Fibroblast of lung (primary cell): ENCODE measurements at regions not wholly inside any gene's neighbourhood (a gene's known extent, or its start where the extent isn't known, plus 50 kb on each side); places are given as distances from the start of the nearest gene placed in this dataset.

ENCODE experiments used
- DNase-seq, 2 donors: peaks; one replicate each; pipeline versions ENCODE4 v3.0.0 to v3.0.0-alpha.2; 2010; ENCODE audit warnings: low read depth in 2 of 2
- H2AFZ ChIP-seq: 2 replicates; pipeline ENCODE4 v1.5.1; 2012; ENCODE audit warnings: low read length, control low read depth, inconsistent platforms
- H3K27ac ChIP-seq: 2 replicates; pipeline ENCODE4 v1.5.1; 2011; ENCODE audit warnings: low read length, control low read depth; ENCODE audit not compliant: insufficient read depth
- H3K27me3 ChIP-seq: 2 replicates; pipeline ENCODE4 v1.5.1; 2011; ENCODE audit warnings: mild to moderate bottlenecking, low read length; ENCODE audit not compliant: control insufficient read depth, insufficient read depth
- H3K36me3 ChIP-seq: 2 replicates; pipeline ENCODE4 v1.5.1; 2011; ENCODE audit warnings: low read length; ENCODE audit not compliant: control insufficient read depth, insufficient read depth
- H3K4me1 ChIP-seq: 2 replicates; pipeline ENCODE4 v1.5.1; 2011; ENCODE audit warnings: low read length; ENCODE audit not compliant: control insufficient read depth, insufficient read depth; ENCODE audit errors: extremely low read depth
- H3K4me2 ChIP-seq: 2 replicates; pipeline ENCODE4 v1.5.1; 2011; ENCODE audit warnings: low read length, control low read depth; ENCODE audit not compliant: insufficient read depth; ENCODE audit errors: extremely low read depth
- H3K4me3 ChIP-seq, 4 experiments: fragments of 200-600 bp in 1 of 4; sonication (generic) in 1 of 4; replicated peaks in 1 of 4; 2 replicates each; pipeline ENCODE4 v1.5.1; 2011 to 2016; ENCODE audit warnings: low read length in 4 of 4, low read depth in 3 of 4, mild to moderate bottlenecking in 3 of 4, control low read depth in 2 of 4, inconsistent platforms in 1 of 4, mixed read lengths in 1 of 4; ENCODE audit not compliant: insufficient read depth in 1 of 4; ENCODE audit errors: control extremely low read depth in 1 of 4
- H3K79me2 ChIP-seq: 2 replicates; pipeline ENCODE4 v1.5.1; 2012; ENCODE audit warnings: mild to moderate bottlenecking, low read length, inconsistent platforms; ENCODE audit not compliant: control insufficient read depth, insufficient read depth
- H3K9ac ChIP-seq: 2 replicates; pipeline ENCODE4 v1.5.1; 2011; ENCODE audit warnings: mild to moderate bottlenecking, low read length, control low read depth; ENCODE audit not compliant: insufficient read depth
- H3K9me3 ChIP-seq: 2 replicates; pipeline ENCODE4 v1.5.1; 2012; ENCODE audit warnings: low read depth, low read length; ENCODE audit not compliant: control insufficient read depth, insufficient read depth
- H4K20me1 ChIP-seq: 2 replicates; pipeline ENCODE4 v1.5.1; 2011; ENCODE audit warnings: low read length; ENCODE audit not compliant: control insufficient read depth, insufficient read depth; ENCODE audit errors: extremely low read depth
- CTCF ChIP-seq, 2 donors: IDR thresholded peaks in 1 of 2; conservative IDR thresholded peaks in 1 of 2; 1 replicate in 1 of 2; 2 replicates in 1 of 2; pipeline ENCODE4 v1.5.1; 2011 to 2012; ENCODE audit warnings: low read length in 2 of 2, control low read depth in 1 of 2, inconsistent platforms in 1 of 2, low read depth in 1 of 2, mild to moderate bottlenecking in 1 of 2
- EZH2 ChIP-seq: IDR thresholded peaks from 2 replicates; pipeline ENCODE4 v1.5.1; 2012; ENCODE audit warnings: low read length, control low read depth, mild to moderate bottlenecking; ENCODE audit errors: missing control alignments

DNA sequence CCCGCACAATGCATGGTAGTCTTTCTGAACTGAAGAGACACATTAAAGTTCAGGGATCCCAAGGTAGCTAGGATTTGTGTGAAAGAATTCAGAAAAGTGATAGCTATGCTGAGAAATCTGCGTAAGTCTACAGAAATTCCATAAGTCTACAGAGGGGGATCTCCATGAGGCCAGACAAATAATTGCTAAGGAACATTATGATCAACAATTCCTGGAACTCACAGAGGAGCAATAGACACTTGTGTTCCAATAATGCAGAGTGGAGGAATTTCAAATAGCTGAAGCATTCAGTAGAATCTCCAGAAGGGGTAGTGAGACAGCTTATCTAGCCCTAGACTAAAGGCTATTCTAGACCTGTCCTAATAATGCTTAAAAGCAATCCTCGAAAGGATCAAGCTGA lies 315.7 kb upstream of the ECI2 start:
- Histone ChIP-seq H3K27me3 (no peaks in the 10 kb centered on the region), H3K79me2 (no peaks in the 10 kb centered on the region), H3K4me2 (no peak overlapping the region), H3K27ac (no peak overlapping the region), H3K4me1 (peaks cover 8% of the 10 kb centered on the region), H3K4me3 (no peak overlapping the region), H3K9ac (no peak overlapping the region), H3K36me3 (no peaks in the 10 kb centered on the region), H4K20me1 (no peaks in the 10 kb centered on the region), H2AFZ (no peak overlapping the region), H3K9me3 (no peaks in the 10 kb centered on the region)
- no peak for TF ChIP-seq CTCF (conservative IDR thresholded peaks at IDR 0.05 in 1 of 2, IDR thresholded peaks at IDR 0.05 in 1 of 2; ENCODE audit: low read depth in 1 of 2, low read length in 2 of 2)
- TF ChIP-seq EZH2 = no peak
- DNase-seq = no peak

DNA sequence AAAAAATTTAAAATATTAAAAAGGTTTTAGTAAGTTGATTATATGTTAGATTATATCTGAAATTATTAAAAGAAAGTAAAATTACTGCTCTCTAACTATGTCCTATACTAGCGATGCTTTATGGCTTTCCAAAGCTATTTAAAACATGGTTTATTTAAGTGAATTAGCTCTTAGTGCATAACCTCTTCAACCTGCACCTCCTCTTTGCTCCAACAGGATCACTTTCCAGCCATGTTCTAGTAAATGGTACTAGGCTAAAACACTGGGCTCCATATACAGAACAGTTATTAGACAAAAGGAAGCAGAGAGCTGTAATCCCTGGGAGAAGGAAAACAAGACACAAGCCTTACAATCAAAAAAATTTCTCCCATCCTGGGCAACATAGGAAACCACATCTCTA lies 314.9 kb upstream of the ECI2 start:
- Histone ChIP-seq H3K4me3 (no peak overlapping the region), H3K4me2 (no peak overlapping the region), H3K4me1 (peaks cover 8% of the 10 kb centered on the region), H3K36me3 (no peaks in the 10 kb centered on the region), H3K9ac (no peak overlapping the region), H3K27ac (no peak overlapping the region), H3K79me2 (no peaks in the 10 kb centered on the region), H3K9me3 (no peaks in the 10 kb centered on the region), H2AFZ (no peak overlapping the region), H4K20me1 (no peaks in the 10 kb centered on the region), H3K27me3 (no peaks in the 10 kb centered on the region)
- no peak for TF ChIP-seq EZH2
- no peak for TF ChIP-seq CTCF (conservative IDR thresholded peaks at IDR 0.05 in 1 of 2, IDR thresholded peaks at IDR 0.05 in 1 of 2; ENCODE audit: low read depth in 1 of 2, low read length in 2 of 2)
- DNase-seq = no peak

- Histone ChIP-seq H3K4me2 (no peak overlapping the region), H3K36me3 (no peaks in the 10 kb centered on the region), H4K20me1 (no peaks in the 10 kb centered on the region), H3K79me2 (no peaks in the 10 kb centered on the region), H3K4me3 (no peak overlapping the region), H3K9me3 (no peaks in the 10 kb centered on the region), H2AFZ (no peak overlapping the region), H3K27me3 (no peaks in the 10 kb centered on the region), H3K4me1 (peaks cover 8% of the 10 kb centered on the region), H3K9ac (no peak overlapping the region), H3K27ac (no peak overlapping the region)
- TF ChIP-seq EZH2 = no peak
- TF ChIP-seq CTCF (conservative IDR thresholded peaks at IDR 0.05 in 1 of 2, IDR thresholded peaks at IDR 0.05 in 1 of 2; ENCODE audit: low read depth in 1 of 2, low read length in 2 of 2) = no peak
- DNase-seq = no peak
Observed at GRCh38 chr6:4449409-4449808, 314.0 kb upstream of the ECI2 start.
